ENCODE measurements at regions not wholly inside any gene's neighbourhood (a gene's known extent, or its start where the extent isn't known, plus 50 kb on each side); places are given as distances from the start of the nearest gene placed in this dataset.
A peak's percentile ranks its signal among the peaks of the same experiment; 100 is the strongest.

DNA sequence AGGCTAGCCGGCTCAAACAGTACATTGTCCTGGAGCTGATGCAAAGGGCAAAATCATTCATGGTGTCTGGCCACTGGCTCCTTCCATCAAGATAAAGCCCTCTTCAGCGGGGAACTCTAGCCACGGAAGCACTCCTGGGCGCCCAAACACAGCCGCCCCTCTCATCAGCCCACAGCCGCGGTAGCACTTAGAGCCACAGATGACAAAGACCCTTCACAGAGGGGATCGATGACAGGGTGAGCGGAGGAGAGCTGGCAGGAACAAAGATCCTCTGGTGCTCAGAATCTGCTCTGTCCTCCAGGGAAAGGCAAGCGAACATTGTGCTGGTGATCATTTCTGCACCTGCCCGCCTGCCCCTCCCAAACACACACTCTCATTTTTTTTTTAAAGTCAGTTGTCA is 222.2 kb upstream of the NRP1 start:
- TF ChIP-seq, protein P1, sequence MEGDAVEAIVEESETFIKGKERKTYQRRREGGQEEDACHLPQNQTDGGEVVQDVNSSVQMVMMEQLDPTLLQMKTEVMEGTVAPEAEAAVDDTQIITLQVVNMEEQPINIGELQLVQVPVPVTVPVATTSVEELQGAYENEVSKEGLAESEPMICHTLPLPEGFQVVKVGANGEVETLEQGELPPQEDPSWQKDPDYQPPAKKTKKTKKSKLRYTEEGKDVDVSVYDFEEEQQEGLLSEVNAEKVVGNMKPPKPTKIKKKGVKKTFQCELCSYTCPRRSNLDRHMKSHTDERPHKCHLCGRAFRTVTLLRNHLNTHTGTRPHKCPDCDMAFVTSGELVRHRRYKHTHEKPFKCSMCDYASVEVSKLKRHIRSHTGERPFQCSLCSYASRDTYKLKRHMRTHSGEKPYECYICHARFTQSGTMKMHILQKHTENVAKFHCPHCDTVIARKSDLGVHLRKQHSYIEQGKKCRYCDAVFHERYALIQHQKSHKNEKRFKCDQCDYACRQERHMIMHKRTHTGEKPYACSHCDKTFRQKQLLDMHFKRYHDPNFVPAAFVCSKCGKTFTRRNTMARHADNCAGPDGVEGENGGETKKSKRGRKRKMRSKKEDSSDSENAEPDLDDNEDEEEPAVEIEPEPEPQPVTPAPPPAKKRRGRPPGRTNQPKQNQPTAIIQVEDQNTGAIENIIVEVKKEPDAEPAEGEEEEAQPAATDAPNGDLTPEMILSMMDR (conservative IDR thresholded peaks at IDR 0.05; ENCODE audit: low read depth, low read length) = no peak
- no peak for DNase-seq (ENCODE audit: low read depth)
- no peak overlapping the region for H3K4me3 ChIP-seq (ENCODE audit: low read depth, low read length)

DNA sequence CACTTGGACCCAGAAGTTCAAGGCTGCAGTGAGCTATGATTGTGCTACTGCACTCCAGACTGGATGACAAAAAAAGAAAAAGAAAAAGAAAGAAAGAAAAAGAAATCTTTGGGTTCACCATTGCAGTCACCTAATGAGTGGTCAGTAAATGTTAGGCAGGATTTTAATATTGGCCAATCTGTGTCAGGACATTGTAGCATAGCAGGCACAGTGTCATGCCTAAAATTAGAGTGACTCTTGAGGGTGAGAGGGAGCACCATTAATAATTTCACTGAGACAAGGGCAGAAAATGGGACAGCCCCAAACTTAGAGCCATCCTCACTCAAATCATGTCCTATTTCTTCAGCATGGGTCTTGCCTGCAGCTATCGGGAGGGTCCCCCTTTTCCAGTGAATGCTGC is 221.6 kb upstream of the NRP1 start:
- TF ChIP-seq, protein P1 (conservative IDR thresholded peaks at IDR 0.05; ENCODE audit: low read depth, low read length) = no peak
- H3K4me3 ChIP-seq (ENCODE audit: low read depth, low read length) = no peak overlapping the region
- no peak for DNase-seq (ENCODE audit: low read depth)

DNA sequence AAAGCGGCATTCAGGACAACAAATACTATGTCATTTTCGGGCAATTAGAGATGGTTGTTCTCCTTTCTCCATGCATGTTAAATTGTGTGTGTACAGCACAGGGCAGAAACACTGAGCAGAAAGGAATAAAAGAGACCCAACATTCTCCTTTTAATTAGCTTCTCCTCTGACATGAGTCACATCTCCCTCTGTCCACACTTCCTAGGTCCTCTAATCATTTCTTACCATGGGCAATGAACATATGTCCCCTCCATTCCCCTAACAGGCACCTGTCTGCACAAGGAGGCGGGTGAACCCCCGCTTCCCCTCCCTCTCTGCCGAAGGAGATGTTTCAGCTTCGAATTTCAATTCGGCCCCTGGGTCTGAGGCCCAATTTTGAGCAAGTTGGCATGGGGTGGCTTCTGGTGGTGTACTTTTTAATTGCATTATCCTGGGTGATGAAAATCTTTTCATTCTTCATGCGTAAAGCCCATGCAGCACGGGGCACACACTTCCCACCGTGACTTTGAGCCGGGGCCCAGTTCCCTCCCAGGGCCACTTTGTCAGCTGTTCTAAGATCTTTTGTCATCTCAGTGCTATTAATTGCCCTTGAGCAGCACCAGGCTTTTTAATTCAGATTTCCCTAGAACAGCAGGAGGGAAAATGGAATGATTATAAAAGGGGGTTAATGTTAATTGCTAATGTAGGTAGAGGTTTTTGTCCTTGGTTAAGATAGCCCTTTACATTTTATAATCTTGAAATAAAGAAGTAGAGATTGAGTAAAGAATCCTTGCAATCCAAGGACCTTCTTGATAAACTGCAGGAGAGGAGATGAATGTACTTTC is 219.5 kb upstream of the NRP1 start:
- H3K4me3 ChIP-seq (ENCODE audit: low read depth, low read length) = no peak overlapping the region
- TF ChIP-seq, protein P1 (conservative IDR thresholded peaks at IDR 0.05; ENCODE audit: low read depth, low read length) = no peak
- DNase-seq (ENCODE audit: low read depth) = no peak

DNA sequence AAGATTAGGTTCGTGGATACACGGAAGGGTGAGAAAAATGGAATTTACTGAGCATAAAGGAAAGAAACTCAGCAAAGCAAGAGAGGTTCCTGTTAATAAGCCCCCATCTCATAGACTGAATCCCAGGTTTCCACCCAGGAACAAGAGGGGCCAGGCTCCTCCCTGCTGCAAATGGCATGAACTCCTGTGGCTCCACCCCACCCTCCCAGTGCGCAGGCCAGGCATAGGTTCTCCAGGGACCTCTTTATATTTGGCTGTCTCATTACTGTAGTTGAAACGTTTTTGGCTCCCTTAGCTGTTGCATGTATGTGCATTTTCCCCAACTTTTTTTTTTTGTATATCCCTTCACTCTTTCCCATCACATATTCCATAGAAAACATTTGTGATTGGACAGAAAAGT is 217.8 kb upstream of the NRP1 start:
- no peak for DNase-seq (ENCODE audit: low read depth)
- TF ChIP-seq, protein P1 (conservative IDR thresholded peaks at IDR 0.05; ENCODE audit: low read depth, low read length) = no peak
- H3K4me3 ChIP-seq (ENCODE audit: low read depth, low read length) = no peak overlapping the region

DNA sequence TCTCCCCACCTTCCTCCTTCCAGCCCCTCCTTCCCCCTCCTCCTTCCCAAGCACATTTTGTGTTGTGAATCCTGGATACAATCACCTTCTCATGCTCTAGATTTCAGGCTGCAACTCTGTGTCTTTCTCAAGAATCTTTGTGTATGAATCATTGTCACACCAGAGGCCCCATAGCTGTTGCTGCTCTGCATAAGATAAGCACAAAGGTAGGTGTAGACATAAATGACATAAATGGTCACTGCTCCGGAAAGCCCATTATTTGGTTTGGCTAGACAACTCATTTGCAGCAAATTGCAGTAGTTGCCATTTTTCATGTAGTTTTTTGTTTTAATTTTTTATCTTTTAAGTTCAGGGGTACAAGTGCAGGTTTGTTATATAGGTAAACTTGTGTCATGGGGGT is 216.3 kb upstream of the NRP1 start:
- TF ChIP-seq, protein P1 (conservative IDR thresholded peaks at IDR 0.05; ENCODE audit: low read depth, low read length) = no peak
- peak; percentile 34 for DNase-seq (ENCODE audit: low read depth)
- no peak overlapping the region for H3K4me3 ChIP-seq (ENCODE audit: low read depth, low read length)

DNA sequence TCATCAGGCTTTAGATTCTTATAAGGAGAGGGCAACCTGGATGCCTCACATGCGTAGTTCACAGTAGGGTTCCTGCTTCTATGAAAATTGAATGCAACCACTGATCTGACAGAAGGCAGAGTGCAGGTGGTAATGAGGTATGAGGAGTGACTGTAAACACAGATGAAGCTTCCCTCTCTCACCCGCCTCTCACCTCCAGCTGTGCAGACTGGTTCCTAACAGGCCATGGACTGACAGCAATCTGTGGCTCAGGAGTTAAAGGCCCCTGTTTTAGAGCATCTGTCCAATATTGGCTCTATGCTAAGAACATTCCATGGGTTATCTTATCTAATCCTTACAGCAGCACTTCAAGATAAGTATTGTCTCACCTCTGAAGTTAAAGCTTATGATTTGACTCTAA is 213.5 kb upstream of the NRP1 start:
- TF ChIP-seq, protein P1 (conservative IDR thresholded peaks at IDR 0.05; ENCODE audit: low read depth, low read length) = no peak
- no peak overlapping the region for H3K4me3 ChIP-seq (ENCODE audit: low read depth, low read length)
- peak; percentile 3 for DNase-seq (ENCODE audit: low read depth)

DNA sequence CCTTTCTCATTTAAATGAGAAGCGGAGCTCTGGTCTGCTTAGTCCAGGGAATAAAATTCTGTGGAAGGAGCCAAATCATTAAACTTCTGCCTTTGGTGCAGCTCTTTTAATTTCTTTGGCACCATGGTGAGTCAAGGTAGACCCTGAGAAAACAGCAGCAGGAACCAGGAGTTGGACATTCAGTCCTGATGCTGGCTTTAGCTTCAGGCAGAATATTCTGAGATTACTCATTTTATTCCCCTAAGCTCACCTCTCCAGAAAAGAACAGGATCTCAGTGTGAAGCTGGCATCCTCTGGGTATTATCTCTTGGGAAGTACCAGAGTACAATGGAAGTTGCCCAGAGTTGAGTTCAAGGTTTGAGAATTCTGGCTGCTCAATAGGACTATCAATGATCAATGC is 211.6 kb upstream of the NRP1 start:
- no peak for DNase-seq (ENCODE audit: low read depth)
- TF ChIP-seq, protein P1 (conservative IDR thresholded peaks at IDR 0.05; ENCODE audit: low read depth, low read length) = no peak
- H3K4me3 ChIP-seq (ENCODE audit: low read depth, low read length) = no peak overlapping the region
